ENCODE measurements at regions not wholly inside any gene's neighbourhood (a gene's known extent, or its start where the extent isn't known, plus 50 kb on each side); places are given as distances from the start of the nearest gene placed in this dataset.

DNA sequence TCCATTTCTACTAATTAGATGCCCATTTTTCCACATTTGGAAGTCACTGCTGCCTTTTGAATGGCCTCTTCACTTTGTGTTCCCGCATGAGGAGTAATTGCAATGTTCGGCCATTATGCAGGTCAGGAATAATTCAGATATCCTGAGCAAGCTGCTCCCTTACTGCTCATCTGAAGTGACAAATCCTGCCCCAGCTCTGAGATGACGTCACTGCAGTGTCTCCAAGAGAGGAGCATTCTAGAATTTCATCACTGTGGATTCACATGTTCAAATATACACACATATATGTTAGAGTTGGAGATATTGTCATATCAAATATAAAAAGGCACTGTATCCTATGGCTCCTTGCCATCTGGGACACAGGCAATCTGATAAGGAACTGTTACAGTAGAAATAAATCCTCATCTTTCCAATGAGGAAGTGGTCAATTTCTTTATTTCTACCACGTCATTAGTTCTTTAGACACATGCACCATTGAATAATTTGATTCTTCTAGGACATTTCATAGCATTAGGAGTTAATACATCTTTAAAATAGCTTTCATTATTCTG, 706.9 kb upstream of the TENM3 start:
- TF ChIP-seq, protein P1, sequence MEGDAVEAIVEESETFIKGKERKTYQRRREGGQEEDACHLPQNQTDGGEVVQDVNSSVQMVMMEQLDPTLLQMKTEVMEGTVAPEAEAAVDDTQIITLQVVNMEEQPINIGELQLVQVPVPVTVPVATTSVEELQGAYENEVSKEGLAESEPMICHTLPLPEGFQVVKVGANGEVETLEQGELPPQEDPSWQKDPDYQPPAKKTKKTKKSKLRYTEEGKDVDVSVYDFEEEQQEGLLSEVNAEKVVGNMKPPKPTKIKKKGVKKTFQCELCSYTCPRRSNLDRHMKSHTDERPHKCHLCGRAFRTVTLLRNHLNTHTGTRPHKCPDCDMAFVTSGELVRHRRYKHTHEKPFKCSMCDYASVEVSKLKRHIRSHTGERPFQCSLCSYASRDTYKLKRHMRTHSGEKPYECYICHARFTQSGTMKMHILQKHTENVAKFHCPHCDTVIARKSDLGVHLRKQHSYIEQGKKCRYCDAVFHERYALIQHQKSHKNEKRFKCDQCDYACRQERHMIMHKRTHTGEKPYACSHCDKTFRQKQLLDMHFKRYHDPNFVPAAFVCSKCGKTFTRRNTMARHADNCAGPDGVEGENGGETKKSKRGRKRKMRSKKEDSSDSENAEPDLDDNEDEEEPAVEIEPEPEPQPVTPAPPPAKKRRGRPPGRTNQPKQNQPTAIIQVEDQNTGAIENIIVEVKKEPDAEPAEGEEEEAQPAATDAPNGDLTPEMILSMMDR (IDR thresholded peaks at IDR 0.05) = no peak
- no peak for TF ChIP-seq POLR2A (IDR thresholded peaks at IDR 0.05)

Data from heart left ventricle (tissue), 13 donors.